Neural crest cell (in vitro differentiated cells): ENCODE measurements at regions not wholly inside any gene's neighbourhood (a gene's known extent, or its start where the extent isn't known, plus 50 kb on each side); places are given as distances from the start of the nearest gene placed in this dataset.
A peak's percentile ranks its signal among the peaks of the same experiment; 100 is the strongest.

Source experiments
- DNase-seq: peaks from one replicate; pipeline ENCODE4 v3.0.0; 2021; ENCODE audit warnings: low read depth, mixed read lengths, low spot score
- H3K27ac Mint-ChIP-seq: one replicate; pipeline ENCODE4 v1.8.0; 2021; ENCODE audit warnings: mild to moderate bottlenecking, mixed read lengths; ENCODE audit not compliant: unreplicated experiment
- H3K27me3 Mint-ChIP-seq: 2 replicates; pipeline ENCODE4 v1.8.0; 2021; ENCODE audit warnings: low read depth, mild to moderate bottlenecking, mixed read lengths
- H3K36me3 Mint-ChIP-seq: 2 replicates; pipeline ENCODE4 v1.8.0; 2021; ENCODE audit warnings: low read depth, mild to moderate bottlenecking, mixed read lengths
- H3K4me1 Mint-ChIP-seq: 2 replicates; pipeline ENCODE4 v1.8.0; 2021; ENCODE audit warnings: mixed read lengths
- H3K4me3 Mint-ChIP-seq: one replicate; pipeline ENCODE4 v1.8.0; 2021; ENCODE audit warnings: mild to moderate bottlenecking, mixed read lengths
- H3K9me3 Mint-ChIP-seq: 2 replicates; pipeline ENCODE4 v1.8.0; 2021; ENCODE audit warnings: mixed read lengths
- CTCF ChIP-seq: fragments of 200-600 bp; sonication (generic); conservative IDR thresholded peaks from 2 replicates; pipeline ENCODE4 v1.5.0; 2021; ENCODE audit warnings: antibody characterized with exemption, mild to moderate bottlenecking

GRCh38 chr13:69579351-69579750 lies 528.3 kb upstream of the ATXN8OS start:
- Mint-ChIP-seq H3K9me3 (peaks cover 4% of the 10 kb centered on the region), H3K27me3 (no peaks in the 10 kb centered on the region), H3K4me3 (no peak overlapping the region), H3K4me1 (no peaks in the 10 kb centered on the region), H3K36me3 (no peaks in the 10 kb centered on the region), H3K27ac (no peak overlapping the region)
- DNase-seq, result no peak
- TF ChIP-seq CTCF, result peak; percentile 57

- no peak for TF ChIP-seq CTCF
- Mint-ChIP-seq H3K9me3 (peaks cover 4% of the 10 kb centered on the region), H3K27ac (no peak overlapping the region), H3K4me3 (no peak overlapping the region), H3K4me1 (no peaks in the 10 kb centered on the region), H3K36me3 (no peaks in the 10 kb centered on the region), H3K27me3 (no peaks in the 10 kb centered on the region)
- DNase-seq, result no peak
Observed at GRCh38 chr13:69571606-69572323, 535.9 kb upstream of the ATXN8OS start.

GRCh38 chr13:69567514-69567913 lies 540.1 kb upstream of the ATXN8OS start:
- no peak for TF ChIP-seq CTCF
- no peaks in the 10 kb centered on the region for H3K36me3 Mint-ChIP-seq
- no peak overlapping the region for H3K27ac Mint-ChIP-seq

GRCh38 chr13:69566104-69566716 lies 541.4 kb upstream of the ATXN8OS start:
- Mint-ChIP-seq H3K9me3 (peaks cover 4% of the 10 kb centered on the region), H3K4me3 (no peak overlapping the region), H3K27ac (no peak overlapping the region), H3K27me3 (no peaks in the 10 kb centered on the region), H3K4me1 (no peaks in the 10 kb centered on the region), H3K36me3 (no peaks in the 10 kb centered on the region)
- DNase-seq, result no peak
- TF ChIP-seq CTCF, result no peak

More at GRCh38 chr13:69567514-69567913, 540.1 kb upstream of the ATXN8OS start:
- H3K4me3 Mint-ChIP-seq, result no peak overlapping the region
- peaks cover 4% of the 10 kb centered on the region for H3K9me3 Mint-ChIP-seq
- no peaks in the 10 kb centered on the region for H3K27me3 Mint-ChIP-seq
- DNase-seq, result no peak
- no peaks in the 10 kb centered on the region for H3K4me1 Mint-ChIP-seq

- Mint-ChIP-seq H3K4me3 (no peak overlapping the region), H3K27me3 (no peaks in the 10 kb centered on the region), H3K9me3 (peaks cover 4% of the 10 kb centered on the region), H3K36me3 (no peaks in the 10 kb centered on the region), H3K4me1 (no peaks in the 10 kb centered on the region), H3K27ac (no peak overlapping the region)
- DNase-seq, result no peak
- peak; percentile 58 for TF ChIP-seq CTCF
Observed at GRCh38 chr13:69565334-69565733, 542.3 kb upstream of the ATXN8OS start.
